Endothelial cell of umbilical vein (primary cell): ENCODE measurements at regions not wholly inside any gene's neighbourhood (a gene's known extent, or its start where the extent isn't known, plus 50 kb on each side); places are given as distances from the start of the nearest gene placed in this dataset.
"Not testable (repeated sequence)": the region's sequence is repeated elsewhere in the genome, so short reads cannot be mapped to it uniquely, and the experiment has no call there.

ENCODE experiments used
- BruUV-seq: library from RNA; stranded (reverse); fragments of 400-500 nt; replicated peaks from 2 replicates; lab custom pipeline; 2021; lab: Mats Ljungman, UMichigan
- CTCF ChIA-PET: fragments of 300-600, 350-600 bp; sonication (Branson Sonifier 250); formaldehyde crosslinking; loops from one replicate; lab custom pipeline; 2021; ENCODE audit warnings: antibody characterized with exemption, inconsistent platforms; lab: Charles Lee
- POLR2A ChIA-PET: fragments of 300-600, 350-600 bp; sonication (Branson Sonifier 250); formaldehyde crosslinking; loops from one replicate; lab custom pipeline; 2021; ENCODE audit warnings: antibody characterized with exemption, inconsistent platforms; lab: Charles Lee
- DNase-seq: peaks from one replicate; pipeline ENCODE4 v3.0.0-alpha.2; 2011; ENCODE audit warnings: low read depth, low spot score
- FAIRE-seq: peaks from 2 replicates; lab custom pipeline; 2011; peaks lifted over from hg19 to GRCh38; lab: Jason Lieb, UNC
- H2AFZ ChIP-seq: 2 replicates; pipeline ENCODE4 v1.6.0; 2012; ENCODE audit warnings: low read depth, low read length, control low read depth, inconsistent platforms
- H3K27ac ChIP-seq: 2 replicates; pipeline ENCODE4 v1.5.1; 2011; ENCODE audit warnings: low read depth, mild to moderate bottlenecking, control low read depth, low read length, moderate library complexity; ENCODE audit not compliant: insufficient read depth
- H3K27me3 ChIP-seq, 2 experiments: 2 replicates each; pipeline versions ENCODE4 v1.6.0 to v1.6.1; 2011; ENCODE audit warnings: low read length in 2 of 2, mixed read lengths in 1 of 2; ENCODE audit not compliant: control insufficient read depth in 2 of 2, insufficient read depth in 2 of 2
- H3K36me3 ChIP-seq, 2 experiments: 2 replicates in 1 of 2; 3 replicates in 1 of 2; pipeline ENCODE4 v1.5.1; 2011; ENCODE audit warnings: low read length in 2 of 2, mild to moderate bottlenecking in 1 of 2, moderate library complexity in 1 of 2; ENCODE audit not compliant: control insufficient read depth in 2 of 2, insufficient read depth in 2 of 2; ENCODE audit errors: extremely low read depth in 1 of 2
- H3K4me1 ChIP-seq: 3 replicates; pipeline ENCODE4 v1.5.1; 2011; ENCODE audit warnings: mild to moderate bottlenecking, low read length; ENCODE audit not compliant: control insufficient read depth, insufficient read depth; ENCODE audit errors: extremely low read depth
- H3K4me2 ChIP-seq: 2 replicates; pipeline ENCODE4 v1.6.1; 2011; ENCODE audit warnings: low read length, control low read depth, mixed read lengths; ENCODE audit not compliant: insufficient read depth
- H3K4me3 ChIP-seq, 3 experiments: fragments of 200-600 bp in 1 of 3; sonication (generic), shearing (Covaris generic) in 1 of 3; replicated peaks in 1 of 3; 2 replicates each; pipeline ENCODE4 v1.5.1; 2011 to 2016; ENCODE audit warnings: control low read depth in 3 of 3, low read length in 3 of 3, mild to moderate bottlenecking in 2 of 3, inconsistent platforms in 1 of 3, low read depth in 1 of 3, moderate library complexity in 1 of 3; ENCODE audit not compliant: insufficient read depth in 1 of 3
- H3K79me2 ChIP-seq: 2 replicates; pipeline ENCODE4 v1.6.0; 2012; ENCODE audit warnings: low read length, inconsistent platforms; ENCODE audit not compliant: control insufficient read depth, insufficient read depth
- H3K9ac ChIP-seq: replicated peaks from 2 replicates; pipeline ENCODE3; 2011; ENCODE audit warnings: low read length, control low read depth; ENCODE audit not compliant: insufficient read depth; ENCODE audit errors: extremely low read depth
- H3K9me1 ChIP-seq: replicated peaks from 3 replicates; pipeline ENCODE4 v1.6.0; 2011; ENCODE audit warnings: mild to moderate bottlenecking, low read length; ENCODE audit not compliant: control insufficient read depth, insufficient read depth; ENCODE audit errors: extremely low read depth
- H3K9me3 ChIP-seq: replicated peaks from 2 replicates; pipeline ENCODE4 v1.5.1; 2012; ENCODE audit warnings: low read length, inconsistent platforms; ENCODE audit not compliant: control insufficient read depth, insufficient read depth
- H4K20me1 ChIP-seq: replicated peaks from 2 replicates; pipeline ENCODE3; 2011; ENCODE audit warnings: mild to moderate bottlenecking, low read length; ENCODE audit not compliant: control insufficient read depth, insufficient read depth; ENCODE audit errors: extremely low read depth
- dilution Hi-C: fragments of 300-500 bp; cut with MboI; formaldehyde crosslinking; loops from one replicate; pipeline ENCODE4 v1.15.0; 2019; ENCODE audit warnings: low sequenced_read_pairs; ENCODE audit not compliant: extremely low pct_ligation_motif_present
- intact Hi-C: fragments of 100-400 bp; cut with micrococcal nuclease; formaldehyde crosslinking; loops from one replicate; pipeline ENCODE4 v1.10.0; 2022

DNA sequence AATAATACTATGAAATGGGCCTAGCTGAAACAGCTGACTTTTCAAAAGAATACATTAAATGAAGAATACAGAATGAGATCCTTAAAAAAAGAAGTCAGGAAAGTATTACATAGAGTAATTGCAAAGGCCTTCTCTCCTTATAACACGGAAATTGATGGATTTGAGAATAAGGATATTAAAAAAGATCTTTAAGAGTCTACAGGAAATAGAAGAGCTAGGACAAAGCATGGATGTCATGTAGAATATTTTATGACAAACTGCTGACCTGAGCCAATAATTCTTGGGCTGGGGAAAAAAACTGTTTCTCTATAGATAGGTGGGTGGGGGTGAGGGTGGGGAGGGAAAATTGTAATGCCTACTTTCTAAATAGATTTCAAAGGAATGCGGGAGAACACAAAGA, 633.6 kb downstream of the TTLL7 start:
- H3K27me3 ChIP-seq, H3K79me2 ChIP-seq, H4K20me1 ChIP-seq, H3K9me1 ChIP-seq, H3K9me3 ChIP-seq, BruUV-seq, dilution Hi-C loops, H3K4me2 ChIP-seq, H3K9ac ChIP-seq, H3K4me3 ChIP-seq, POLR2A ChIA-PET, CTCF ChIA-PET, H2AFZ ChIP-seq, intact Hi-C loops, DNase-seq, FAIRE-seq, H3K4me1 ChIP-seq, H3K36me3 ChIP-seq, H3K27ac ChIP-seq: not testable (repeated sequence)

- H4K20me1 ChIP-seq, H3K9ac ChIP-seq, H3K4me3 ChIP-seq, H3K36me3 ChIP-seq, BruUV-seq, dilution Hi-C loops, H2AFZ ChIP-seq, H3K27ac ChIP-seq, intact Hi-C loops, H3K4me2 ChIP-seq, CTCF ChIA-PET, H3K9me1 ChIP-seq, H3K27me3 ChIP-seq, H3K9me3 ChIP-seq, POLR2A ChIA-PET, DNase-seq, H3K79me2 ChIP-seq, H3K4me1 ChIP-seq, FAIRE-seq: not testable (repeated sequence)
Measured at GRCh38 chr1:83345375-83345774, 653.6 kb downstream of the TTLL7 start.

- BruUV-seq, H3K27ac ChIP-seq, H3K9ac ChIP-seq, H3K9me3 ChIP-seq, H3K36me3 ChIP-seq, POLR2A ChIA-PET, H2AFZ ChIP-seq, H3K9me1 ChIP-seq, H3K79me2 ChIP-seq, H4K20me1 ChIP-seq, H3K27me3 ChIP-seq, H3K4me1 ChIP-seq, CTCF ChIA-PET, H3K4me3 ChIP-seq, intact Hi-C loops, H3K4me2 ChIP-seq, dilution Hi-C loops: not testable (repeated sequence)
- DNase-seq = peak; percentile 7
- peak; percentile 62 for FAIRE-seq
Measured at GRCh38 chr1:83343767-83344166, 655.2 kb downstream of the TTLL7 start.

DNA sequence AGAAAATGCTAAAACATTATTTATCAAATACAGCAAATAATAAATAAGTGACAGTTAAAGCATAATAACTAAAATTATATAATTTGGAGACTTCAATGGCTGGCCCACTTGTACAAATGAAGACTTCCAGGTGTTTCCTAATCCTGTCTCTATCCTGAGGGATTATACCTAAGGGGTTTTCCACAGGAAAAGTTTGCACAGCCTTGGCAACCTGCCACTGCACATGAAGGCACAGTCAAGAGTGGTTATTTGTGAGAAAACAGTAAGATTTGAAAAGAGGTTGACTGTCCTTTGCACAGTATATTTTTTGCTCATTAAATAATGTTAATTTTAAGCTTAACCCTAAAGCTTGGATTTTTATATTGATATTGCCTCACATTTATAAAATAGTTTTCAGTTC, 655.9 kb downstream of the TTLL7 start:
- H3K4me2 ChIP-seq, dilution Hi-C loops, H2AFZ ChIP-seq, H4K20me1 ChIP-seq, H3K36me3 ChIP-seq, H3K79me2 ChIP-seq, FAIRE-seq, H3K27me3 ChIP-seq, H3K9me3 ChIP-seq, H3K27ac ChIP-seq, BruUV-seq, H3K4me3 ChIP-seq, H3K9me1 ChIP-seq, H3K4me1 ChIP-seq, H3K9ac ChIP-seq, POLR2A ChIA-PET, intact Hi-C loops, CTCF ChIA-PET: not testable (repeated sequence)
- DNase-seq = peak; percentile 13
